SK-N-SH treated with all-trans-retinoic acid at 6 μM for 48 hours (cell line): ENCODE measurements at regions not wholly inside any gene's neighbourhood (a gene's known extent, or its start where the extent isn't known, plus 50 kb on each side); places are given as distances from the start of the nearest gene placed in this dataset.

Experiments
- CSDC2 ChIP-seq: fragments of 250-450 bp; sonication (Bioruptor Pico); IDR thresholded peaks from 2 replicates; pipeline ENCODE4 v1.5.0; 2020; ENCODE audit warnings: mild to moderate bottlenecking, moderate library complexity
- TCF4 ChIP-seq: fragments of 250-450 bp; sonication (Bioruptor Pico); IDR thresholded peaks from 2 replicates; pipeline ENCODE4 v1.8.0; 2021; ENCODE audit warnings: mild to moderate bottlenecking, moderate library complexity, borderline replicate concordance
- TOX ChIP-seq: fragments of 250-450 bp; sonication (Bioruptor Pico); IDR thresholded peaks from 2 replicates; pipeline ENCODE4 v1.8.0; 2021; ENCODE audit warnings: mild to moderate bottlenecking, moderate library complexity, borderline replicate concordance
- ZFP30 ChIP-seq: fragments of 450-650 bp; formaldehyde crosslinking; IDR thresholded peaks from 2 replicates; pipeline ENCODE4 v1.5.0; 2022; ENCODE audit warnings: mild to moderate bottlenecking, moderate library complexity
- TF ChIP-seq, protein P1 (sequence below): fragments of 250-450 bp; sonication (Bioruptor Pico); IDR thresholded peaks from 2 replicates; pipeline ENCODE4 v1.8.0; 2020; ENCODE audit warnings: mild to moderate bottlenecking, moderate library complexity, borderline replicate concordance

DNA sequence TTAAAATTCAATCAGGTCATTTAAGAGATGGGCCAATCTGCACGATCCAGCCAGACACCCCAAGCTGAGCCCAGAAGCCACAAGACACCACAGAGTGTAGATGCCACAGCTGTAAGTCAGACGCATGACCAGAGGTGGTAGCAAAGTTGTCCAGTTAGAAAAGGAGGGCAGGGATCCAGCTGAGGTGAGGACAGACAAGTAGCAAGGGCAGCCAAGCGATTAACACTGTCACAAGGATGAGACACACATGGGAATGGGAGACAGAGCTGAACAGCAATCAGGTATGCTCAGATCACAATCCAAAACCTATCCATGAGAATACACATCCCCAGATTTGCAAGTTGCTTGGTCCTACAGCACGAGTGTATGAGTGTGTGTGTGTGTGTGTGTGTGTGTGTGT lies 143.4 kb upstream of the STK17B start:
- no peak for TF ChIP-seq TCF4
- TF ChIP-seq ZFP30 = no peak
- TF ChIP-seq, protein P1, sequence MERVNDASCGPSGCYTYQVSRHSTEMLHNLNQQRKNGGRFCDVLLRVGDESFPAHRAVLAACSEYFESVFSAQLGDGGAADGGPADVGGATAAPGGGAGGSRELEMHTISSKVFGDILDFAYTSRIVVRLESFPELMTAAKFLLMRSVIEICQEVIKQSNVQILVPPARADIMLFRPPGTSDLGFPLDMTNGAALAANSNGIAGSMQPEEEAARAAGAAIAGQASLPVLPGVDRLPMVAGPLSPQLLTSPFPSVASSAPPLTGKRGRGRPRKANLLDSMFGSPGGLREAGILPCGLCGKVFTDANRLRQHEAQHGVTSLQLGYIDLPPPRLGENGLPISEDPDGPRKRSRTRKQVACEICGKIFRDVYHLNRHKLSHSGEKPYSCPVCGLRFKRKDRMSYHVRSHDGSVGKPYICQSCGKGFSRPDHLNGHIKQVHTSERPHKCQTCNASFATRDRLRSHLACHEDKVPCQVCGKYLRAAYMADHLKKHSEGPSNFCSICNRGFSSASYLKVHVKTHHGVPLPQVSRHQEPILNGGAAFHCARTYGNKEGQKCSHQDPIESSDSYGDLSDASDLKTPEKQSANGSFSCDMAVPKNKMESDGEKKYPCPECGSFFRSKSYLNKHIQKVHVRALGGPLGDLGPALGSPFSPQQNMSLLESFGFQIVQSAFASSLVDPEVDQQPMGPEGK (CRISPR knock-in tag) = no peak
- TF ChIP-seq CSDC2 (CRISPR knock-in tag) = no peak
- TF ChIP-seq TOX (CRISPR knock-in tag) = no peak
